GM18870 (cell line): ENCODE measurements at regions not wholly inside any gene's neighbourhood (a gene's known extent, or its start where the extent isn't known, plus 50 kb on each side); places are given as distances from the start of the nearest gene placed in this dataset.

ENCODE experiments used
- ATAC-seq: cut with Tn5 transposase; IDR thresholded peaks from one replicate; pipeline ENCODE4 v1.9.1; 2021; ENCODE audit warnings: moderate library complexity; ENCODE audit not compliant: unreplicated experiment

- ATAC-seq: no peak
Observed at GRCh38 chr18:66760559-66760958, 156.7 kb upstream of the CDH19 start.

GRCh38 chr18:66759050-66759828 lies 155.3 kb upstream of the CDH19 start:
- no peak for ATAC-seq

- no peak for ATAC-seq
Observed at GRCh38 chr18:66757946-66758345, 154.1 kb upstream of the CDH19 start.

- ATAC-seq: no peak
Observed at GRCh38 chr18:66754335-66754734, 150.4 kb upstream of the CDH19 start.

GRCh38 chr18:66752733-66753132 lies 148.8 kb upstream of the CDH19 start:
- no peak for ATAC-seq

- ATAC-seq: no peak
Observed at GRCh38 chr18:66749481-66750035, 145.7 kb upstream of the CDH19 start.

GRCh38 chr18:66749030-66749429 lies 145.1 kb upstream of the CDH19 start:
- ATAC-seq: no peak

- no peak for ATAC-seq
Observed at GRCh38 chr18:66742832-66743231, 138.9 kb upstream of the CDH19 start.

- ATAC-seq: no peak
Observed at GRCh38 chr18:66735933-66736332, 132.0 kb upstream of the CDH19 start.

- ATAC-seq: no peak
Observed at GRCh38 chr18:66734451-66734850, 130.6 kb upstream of the CDH19 start.

- no peak for ATAC-seq
Observed at GRCh38 chr18:66731890-66732289, 128.0 kb upstream of the CDH19 start.

GRCh38 chr18:66729442-66730239 lies 125.8 kb upstream of the CDH19 start:
- no peak for ATAC-seq

GRCh38 chr18:66728951-66729350 lies 125.1 kb upstream of the CDH19 start:
- ATAC-seq: no peak

- ATAC-seq: no peak
Observed at GRCh38 chr18:66727991-66728390, 124.1 kb upstream of the CDH19 start.

- ATAC-seq: no peak
Observed at GRCh38 chr18:66724664-66725356, 120.9 kb upstream of the CDH19 start.

GRCh38 chr18:66722671-66723070 lies 118.8 kb upstream of the CDH19 start:
- no peak for ATAC-seq

- no peak for ATAC-seq
Observed at GRCh38 chr18:66708646-66709045, 104.8 kb upstream of the CDH19 start.

- no peak for ATAC-seq
Observed at GRCh38 chr18:66707473-66707872, 103.6 kb upstream of the CDH19 start.

GRCh38 chr18:66695281-66695680 lies 91.4 kb upstream of the CDH19 start:
- no peak for ATAC-seq

GRCh38 chr18:66694852-66695251 lies 91.0 kb upstream of the CDH19 start:
- no peak for ATAC-seq

- ATAC-seq: no peak
Observed at GRCh38 chr18:66687635-66688034, 83.7 kb upstream of the CDH19 start.
